Uterus (tissue), 2 donors: ENCODE measurements at regions not wholly inside any gene's neighbourhood (a gene's known extent, or its start where the extent isn't known, plus 50 kb on each side); places are given as distances from the start of the nearest gene placed in this dataset.
"Not testable (repeated sequence)": the region's sequence is repeated elsewhere in the genome, so short reads cannot be mapped to it uniquely, and the experiment has no call there.

Source experiments
- CTCF ChIP-seq, 4 experiments: fragments of 200-600 bp in 2 of 4; fragments of 450-650 bp in 2 of 4; sonication (generic) in 2 of 4; IDR thresholded peaks; one replicate each; pipeline ENCODE4 v1.5.1; 2016 to 2019; ENCODE audit warnings: antibody characterized with exemption in 4 of 4, mild to moderate bottlenecking in 2 of 4, moderate library complexity in 1 of 4
- POLR2A ChIP-seq, 2 donors: fragments of 450-650 bp; IDR thresholded peaks; one replicate each; pipeline ENCODE4 v1.6.1; 2016; ENCODE audit warnings: antibody characterized with exemption in 2 of 2, mild to moderate bottlenecking in 1 of 2, moderate library complexity in 1 of 2

- not testable (repeated sequence) for TF ChIP-seq CTCF, POLR2A (IDR thresholded peaks at IDR 0.05)
Observed at GRCh38 chr6:148010516-148010915, 332.1 kb upstream of the SASH1 start.
